ENCODE measurements at regions not wholly inside any gene's neighbourhood (a gene's known extent, or its start where the extent isn't known, plus 50 kb on each side); places are given as distances from the start of the nearest gene placed in this dataset.

DNA sequence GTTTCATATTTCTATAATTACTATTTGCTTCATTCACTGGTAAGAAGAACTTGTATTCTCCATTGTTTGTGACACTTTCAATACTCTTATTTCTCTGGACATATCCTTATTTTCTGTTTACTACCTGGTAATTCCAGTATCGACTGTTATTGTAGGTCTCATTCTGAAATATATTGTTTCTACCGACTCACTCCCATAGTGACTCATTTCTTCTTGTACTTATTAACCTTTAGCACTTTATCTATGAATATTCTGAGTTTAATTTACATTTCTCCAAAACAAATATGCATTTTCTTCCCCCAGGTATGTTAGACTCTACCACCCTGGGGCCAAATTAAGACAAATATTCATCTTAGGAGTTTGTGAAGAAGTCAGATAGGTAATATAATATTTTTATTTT lies 164.5 kb upstream of the BTBD3 start:
- no peak overlapping the region for H3K27ac ChIP-seq (ENCODE audit: low read length, poor library complexity, severe bottlenecking)
- no peak overlapping the region for H3K14ac ChIP-seq (ENCODE audit: low read length in 2 of 2)
- no peak overlapping the region for H3K23ac ChIP-seq (ENCODE audit: low read length in 2 of 2)
- no peaks in the 10 kb centered on the region for H3K9me3 ChIP-seq (ENCODE audit: control insufficient read depth, low read length)
- H3K4ac ChIP-seq (ENCODE audit: low read depth in 1 of 2, low read length in 2 of 2), result no peak overlapping the region
- H3K9ac ChIP-seq (ENCODE audit: low read length), result no peak overlapping the region
- H3K18ac ChIP-seq (ENCODE audit: low read depth in 1 of 2, low read length in 2 of 2), result no peak overlapping the region
- H2BK5ac ChIP-seq (ENCODE audit: low read depth, low read length, poor library complexity, severe bottlenecking), result no peak overlapping the region
- H2BK120ac ChIP-seq (ENCODE audit: low read depth, low read length), result no peak overlapping the region
- no peak overlapping the region for H2AK5ac ChIP-seq (ENCODE audit: low read length, severe bottlenecking)
- H4K8ac ChIP-seq (ENCODE audit: low read length), result no peak overlapping the region
- no peaks in the 10 kb centered on the region for H3K36me3 ChIP-seq (ENCODE audit: control insufficient read depth in 1 of 2, insufficient read depth in 2 of 2, low read depth in 1 of 2, low read length in 2 of 2)
- WGBS, result 100% methylated on average over 1 of the region's 2 CpGs
- no peak overlapping the region for H2AFZ ChIP-seq (ENCODE audit: low read depth, low read length)
- H3K27me3 ChIP-seq (ENCODE audit: control insufficient read depth in 1 of 2, insufficient read depth in 1 of 2, low read length in 2 of 2), result no peaks in the 10 kb centered on the region
- H3K4me2 ChIP-seq (ENCODE audit: low read length, poor library complexity, severe bottlenecking), result no peak overlapping the region
- DNase-seq, result no peak
- no peaks in the 10 kb centered on the region for H3K79me1 ChIP-seq (replicated peaks; ENCODE audit: low read length, poor library complexity, severe bottlenecking)
- H3K4me1 ChIP-seq (ENCODE audit: control insufficient read depth, insufficient read depth, low read depth, low read length), result no peaks in the 10 kb centered on the region
- no peak overlapping the region for H2BK12ac ChIP-seq (ENCODE audit: low read length in 2 of 2)
- no peak overlapping the region for H4K91ac ChIP-seq (ENCODE audit: low read length)
- no peak overlapping the region for H2BK15ac ChIP-seq (ENCODE audit: low read depth, poor library complexity, severe bottlenecking)
- H3K4me3 ChIP-seq (ENCODE audit: insufficient read depth in 1 of 2, low read depth in 1 of 2, low read length in 2 of 2), result no peak overlapping the region

DNA sequence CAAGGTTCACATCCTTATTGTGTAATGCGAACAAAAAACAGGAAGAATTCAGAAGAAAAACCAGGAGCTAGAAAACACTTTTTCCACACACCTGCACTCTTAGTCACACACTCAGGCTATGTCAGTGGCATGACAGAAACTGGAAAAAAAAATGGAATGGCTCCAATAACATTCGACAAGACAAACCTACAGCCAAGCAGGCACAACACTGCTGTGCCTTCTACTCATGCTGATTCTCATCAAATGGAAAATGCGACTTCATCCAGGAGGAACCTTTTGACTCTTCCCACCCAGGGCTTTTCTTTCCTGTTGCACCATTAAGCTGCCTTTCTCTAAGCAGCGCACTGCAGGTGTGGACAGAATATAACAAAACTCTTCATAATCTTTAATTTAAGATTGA lies 163.2 kb upstream of the BTBD3 start:
- Histone ChIP-seq H3K23ac (ENCODE audit: low read length in 2 of 2) (no peak overlapping the region), H3K14ac (ENCODE audit: low read length in 2 of 2) (no peak overlapping the region), H2AK5ac (ENCODE audit: low read length, severe bottlenecking) (no peak overlapping the region), H2AFZ (ENCODE audit: low read depth, low read length) (no peak overlapping the region), H2BK12ac (ENCODE audit: low read length in 2 of 2) (no peak overlapping the region), H3K4ac (ENCODE audit: low read depth in 1 of 2, low read length in 2 of 2) (no peak overlapping the region), H3K27ac (ENCODE audit: low read length, poor library complexity, severe bottlenecking) (no peak overlapping the region), H3K36me3 (ENCODE audit: control insufficient read depth in 1 of 2, insufficient read depth in 2 of 2, low read depth in 1 of 2, low read length in 2 of 2) (no peaks in the 10 kb centered on the region), H3K4me3 (ENCODE audit: insufficient read depth in 1 of 2, low read depth in 1 of 2, low read length in 2 of 2) (no peak overlapping the region), H4K8ac (ENCODE audit: low read length) (no peak overlapping the region), H3K27me3 (ENCODE audit: control insufficient read depth in 1 of 2, insufficient read depth in 1 of 2, low read length in 2 of 2) (no peaks in the 10 kb centered on the region), H3K4me1 (ENCODE audit: control insufficient read depth, insufficient read depth, low read depth, low read length) (no peaks in the 10 kb centered on the region), H3K4me2 (ENCODE audit: low read length, poor library complexity, severe bottlenecking) (no peak overlapping the region), H3K79me1 (replicated peaks; ENCODE audit: low read length, poor library complexity, severe bottlenecking) (no peaks in the 10 kb centered on the region), H3K9me3 (ENCODE audit: control insufficient read depth, low read length) (no peaks in the 10 kb centered on the region), H2BK120ac (ENCODE audit: low read depth, low read length) (no peak overlapping the region), H3K9ac (ENCODE audit: low read length) (no peak overlapping the region), H2BK15ac (ENCODE audit: low read depth, poor library complexity, severe bottlenecking) (no peak overlapping the region), H2BK5ac (ENCODE audit: low read depth, low read length, poor library complexity, severe bottlenecking) (no peak overlapping the region), H4K91ac (ENCODE audit: low read length) (no peak overlapping the region), H3K18ac (ENCODE audit: low read depth in 1 of 2, low read length in 2 of 2) (no peak overlapping the region)
- 85% methylated on average over 4 of the region's 4 CpGs for WGBS
- no peak for DNase-seq

DNA sequence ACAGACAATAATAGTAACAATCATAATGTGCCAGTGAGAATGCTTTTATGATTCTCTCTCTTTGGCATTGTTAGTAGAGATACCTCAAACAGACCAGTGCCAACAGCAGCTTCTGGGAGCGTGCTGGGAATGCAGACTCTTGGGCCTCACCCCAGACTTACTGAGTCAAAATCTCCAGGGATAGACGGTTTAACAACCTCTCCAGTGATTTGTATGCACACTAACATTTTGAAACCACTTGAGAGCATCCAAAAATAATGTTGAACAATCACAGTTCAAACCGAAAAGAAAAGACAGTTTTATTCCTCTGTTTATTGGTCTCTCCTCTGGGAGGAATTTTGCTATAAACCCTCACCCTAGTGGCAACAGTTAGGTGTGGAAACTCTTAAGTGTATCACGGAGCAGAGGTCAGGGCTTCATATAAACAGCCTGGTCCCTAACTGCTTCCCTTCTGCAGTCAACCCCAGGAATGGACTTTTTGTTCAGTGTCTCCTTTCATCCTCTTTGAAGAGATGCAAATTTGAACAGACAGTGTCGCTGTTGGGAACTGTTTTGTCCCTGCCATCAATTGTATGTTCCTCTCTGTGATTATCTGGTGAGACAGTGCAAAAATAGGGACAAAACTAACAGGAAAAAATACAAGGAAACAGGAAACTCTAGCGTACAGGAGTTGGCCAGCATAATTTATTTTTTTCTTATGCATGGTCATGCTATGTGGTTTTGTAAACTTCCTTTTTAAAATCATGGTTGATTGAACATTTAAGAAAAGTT lies 162.4 kb upstream of the BTBD3 start:
- H3K9ac ChIP-seq (ENCODE audit: low read length), result no peak overlapping the region
- no peak overlapping the region for H2BK120ac ChIP-seq (ENCODE audit: low read depth, low read length)
- no peak overlapping the region for H3K4me2 ChIP-seq (ENCODE audit: low read length, poor library complexity, severe bottlenecking)
- H3K9me3 ChIP-seq (ENCODE audit: control insufficient read depth, low read length), result no peaks in the 10 kb centered on the region
- H2BK12ac ChIP-seq (ENCODE audit: low read length in 2 of 2), result no peak overlapping the region
- H3K27ac ChIP-seq (ENCODE audit: low read length, poor library complexity, severe bottlenecking), result no peak overlapping the region
- H3K4ac ChIP-seq (ENCODE audit: low read depth in 1 of 2, low read length in 2 of 2), result no peak overlapping the region
- H3K4me1 ChIP-seq (ENCODE audit: control insufficient read depth, insufficient read depth, low read depth, low read length), result no peaks in the 10 kb centered on the region
- H2AK5ac ChIP-seq (ENCODE audit: low read length, severe bottlenecking), result no peak overlapping the region
- no peak overlapping the region for H3K4me3 ChIP-seq (ENCODE audit: insufficient read depth in 1 of 2, low read depth in 1 of 2, low read length in 2 of 2)
- H2BK5ac ChIP-seq (ENCODE audit: low read depth, low read length, poor library complexity, severe bottlenecking), result no peak overlapping the region
- no peak overlapping the region for H2BK15ac ChIP-seq (ENCODE audit: low read depth, poor library complexity, severe bottlenecking)
- H3K23ac ChIP-seq (ENCODE audit: low read length in 2 of 2), result no peak overlapping the region
- H3K36me3 ChIP-seq (ENCODE audit: control insufficient read depth in 1 of 2, insufficient read depth in 2 of 2, low read depth in 1 of 2, low read length in 2 of 2), result no peaks in the 10 kb centered on the region
- no peak overlapping the region for H4K8ac ChIP-seq (ENCODE audit: low read length)
- no peak overlapping the region for H3K18ac ChIP-seq (ENCODE audit: low read depth in 1 of 2, low read length in 2 of 2)
- H4K91ac ChIP-seq (ENCODE audit: low read length), result no peak overlapping the region
- peak; percentile 22 for DNase-seq
- no peaks in the 10 kb centered on the region for H3K27me3 ChIP-seq (ENCODE audit: control insufficient read depth in 1 of 2, insufficient read depth in 1 of 2, low read length in 2 of 2)
- 34% methylated on average over 6 of the region's 6 CpGs for WGBS
- H3K79me1 ChIP-seq (replicated peaks; ENCODE audit: low read length, poor library complexity, severe bottlenecking), result no peaks in the 10 kb centered on the region
- no peak overlapping the region for H3K14ac ChIP-seq (ENCODE audit: low read length in 2 of 2)
- no peak overlapping the region for H2AFZ ChIP-seq (ENCODE audit: low read depth, low read length)

DNA sequence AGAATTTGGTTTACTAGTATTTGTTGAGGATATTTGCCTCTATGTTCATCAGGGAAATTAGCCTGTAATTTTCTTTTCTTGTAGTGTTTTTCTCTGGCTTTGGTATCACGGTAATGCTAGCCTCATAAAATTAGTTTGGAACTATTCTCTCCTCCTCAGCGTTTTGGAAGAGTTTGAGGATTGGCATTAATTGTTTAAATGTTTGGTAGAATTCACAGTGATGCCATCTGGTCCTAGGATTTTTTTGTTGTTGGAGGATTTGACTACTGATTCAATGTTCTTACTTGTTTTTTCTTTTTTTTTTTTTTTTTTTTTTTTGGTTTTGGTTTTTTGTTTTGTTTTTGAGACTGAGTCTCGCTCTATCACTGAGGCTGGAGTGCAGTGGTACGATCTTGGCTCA lies 156.2 kb upstream of the BTBD3 start:
- no peak overlapping the region for H2BK5ac ChIP-seq (ENCODE audit: low read depth, low read length, poor library complexity, severe bottlenecking)
- H3K27ac ChIP-seq (ENCODE audit: low read length, poor library complexity, severe bottlenecking), result no peak overlapping the region
- no peak overlapping the region for H2BK15ac ChIP-seq (ENCODE audit: low read depth, poor library complexity, severe bottlenecking)
- no peak overlapping the region for H3K4me2 ChIP-seq (ENCODE audit: low read length, poor library complexity, severe bottlenecking)
- no peak overlapping the region for H4K8ac ChIP-seq (ENCODE audit: low read length)
- no peak overlapping the region for H2AFZ ChIP-seq (ENCODE audit: low read depth, low read length)
- no peak overlapping the region for H2BK12ac ChIP-seq (ENCODE audit: low read length in 2 of 2)
- H2AK5ac ChIP-seq (ENCODE audit: low read length, severe bottlenecking), result no peak overlapping the region
- no peak overlapping the region for H3K23ac ChIP-seq (ENCODE audit: low read length in 2 of 2)
- no peak overlapping the region for H3K4ac ChIP-seq (ENCODE audit: low read depth in 1 of 2, low read length in 2 of 2)
- no peak overlapping the region for H2BK120ac ChIP-seq (ENCODE audit: low read depth, low read length)
- H3K36me3 ChIP-seq (ENCODE audit: control insufficient read depth in 1 of 2, insufficient read depth in 2 of 2, low read depth in 1 of 2, low read length in 2 of 2), result no peaks in the 10 kb centered on the region
- H3K9me3 ChIP-seq (ENCODE audit: control insufficient read depth, low read length), result no peaks in the 10 kb centered on the region
- 50% methylated on average over 2 of the region's 4 CpGs for WGBS
- no peak overlapping the region for H3K4me3 ChIP-seq (ENCODE audit: insufficient read depth in 1 of 2, low read depth in 1 of 2, low read length in 2 of 2)
- DNase-seq, result no peak
- H4K91ac ChIP-seq (ENCODE audit: low read length), result no peak overlapping the region
- no peak overlapping the region for H3K9ac ChIP-seq (ENCODE audit: low read length)
- H3K79me1 ChIP-seq (replicated peaks; ENCODE audit: low read length, poor library complexity, severe bottlenecking), result no peaks in the 10 kb centered on the region
- no peaks in the 10 kb centered on the region for H3K4me1 ChIP-seq (ENCODE audit: control insufficient read depth, insufficient read depth, low read depth, low read length)
- H3K18ac ChIP-seq (ENCODE audit: low read depth in 1 of 2, low read length in 2 of 2), result no peak overlapping the region
- no peaks in the 10 kb centered on the region for H3K27me3 ChIP-seq (ENCODE audit: control insufficient read depth in 1 of 2, insufficient read depth in 1 of 2, low read length in 2 of 2)
- H3K14ac ChIP-seq (ENCODE audit: low read length in 2 of 2), result no peak overlapping the region

Measured in mesenchymal stem cell (in vitro differentiated cells and primary cell).